Mononuclear cell (primary cell): ENCODE measurements at regions not wholly inside any gene's neighbourhood (a gene's known extent, or its start where the extent isn't known, plus 50 kb on each side); places are given as distances from the start of the nearest gene placed in this dataset.
"Not testable (repeated sequence)": the region's sequence is repeated elsewhere in the genome, so short reads cannot be mapped to it uniquely, and the experiment has no call there.

Source experiments
- H3K27me3 ChIP-seq: 2 replicates; pipeline ENCODE4 v1.6.0; 2011; ENCODE audit warnings: low read length, control low read depth; ENCODE audit not compliant: insufficient read depth
- H3K4me1 ChIP-seq: 2 replicates; pipeline ENCODE4 v1.5.1; 2011; ENCODE audit warnings: mild to moderate bottlenecking, low read length, control low read depth; ENCODE audit not compliant: insufficient read depth
- H3K4me3 ChIP-seq: 2 replicates; pipeline ENCODE4 v1.5.1; 2011; ENCODE audit warnings: mild to moderate bottlenecking, low read length, moderate library complexity
- H3K9me3 ChIP-seq: 2 replicates; pipeline ENCODE4 v1.5.1; 2011; ENCODE audit warnings: low read depth, mild to moderate bottlenecking, control low read depth, low read length

- not testable (repeated sequence) for H3K4me3 ChIP-seq, H3K4me1 ChIP-seq, H3K27me3 ChIP-seq, H3K9me3 ChIP-seq
Observed at GRCh38 chr5:163934990-163935389, 429.6 kb downstream of the MAT2B start.

GRCh38 chr5:163938595-163938994 is 433.2 kb downstream of the MAT2B start:
- Histone ChIP-seq H3K9me3 (no peaks in the 10 kb centered on the region), H3K4me1 (peaks cover 11% of the 10 kb centered on the region), H3K27me3 (no peaks in the 10 kb centered on the region), H3K4me3 (no peak overlapping the region)

GRCh38 chr5:163941079-163941478 is 435.7 kb downstream of the MAT2B start:
- no peaks in the 10 kb centered on the region for H3K9me3 ChIP-seq
- H3K4me3 ChIP-seq, result no peak overlapping the region
- no peaks in the 10 kb centered on the region for H3K27me3 ChIP-seq
- H3K4me1 ChIP-seq, result peaks cover 14% of the 10 kb centered on the region

GRCh38 chr5:163943546-163943945 is 438.1 kb downstream of the MAT2B start:
- H3K4me3 ChIP-seq, result no peak overlapping the region
- peaks cover 29% of the 10 kb centered on the region for H3K4me1 ChIP-seq
- no peaks in the 10 kb centered on the region for H3K27me3 ChIP-seq
- H3K9me3 ChIP-seq, result no peaks in the 10 kb centered on the region

GRCh38 chr5:163944738-163945137 is 439.3 kb downstream of the MAT2B start:
- no peak overlapping the region for H3K4me3 ChIP-seq
- H3K27me3 ChIP-seq, result no peaks in the 10 kb centered on the region
- no peaks in the 10 kb centered on the region for H3K9me3 ChIP-seq
- H3K4me1 ChIP-seq, result peaks cover 27% of the 10 kb centered on the region

- H3K4me3 ChIP-seq, result no peak overlapping the region
- H3K27me3 ChIP-seq, result no peaks in the 10 kb centered on the region
- peaks cover 23% of the 10 kb centered on the region for H3K4me1 ChIP-seq
- H3K9me3 ChIP-seq, result no peaks in the 10 kb centered on the region
Observed at GRCh38 chr5:163947848-163948666, 442.6 kb downstream of the MAT2B start.

GRCh38 chr5:163950248-163950647 is 444.8 kb downstream of the MAT2B start:
- Histone ChIP-seq H3K4me3 (no peak overlapping the region), H3K4me1 (peaks cover 17% of the 10 kb centered on the region), H3K9me3 (no peaks in the 10 kb centered on the region), H3K27me3 (no peaks in the 10 kb centered on the region)

GRCh38 chr5:163951069-163951468 is 445.6 kb downstream of the MAT2B start:
- Histone ChIP-seq H3K9me3 (no peaks in the 10 kb centered on the region), H3K4me3 (no peak overlapping the region), H3K4me1 (peaks cover 17% of the 10 kb centered on the region), H3K27me3 (no peaks in the 10 kb centered on the region)

- Histone ChIP-seq H3K9me3 (no peaks in the 10 kb centered on the region), H3K4me3 (no peak overlapping the region), H3K27me3 (no peaks in the 10 kb centered on the region), H3K4me1 (no peaks in the 10 kb centered on the region)
Observed at GRCh38 chr5:163953901-163954300, 448.5 kb downstream of the MAT2B start.

GRCh38 chr5:163961230-163961629 is 455.8 kb downstream of the MAT2B start:
- H3K4me3 ChIP-seq, H3K27me3 ChIP-seq: not testable (repeated sequence)
- peaks cover 11% of the 10 kb centered on the region for H3K4me1 ChIP-seq

GRCh38 chr5:163963881-163964280 is 458.5 kb downstream of the MAT2B start:
- Histone ChIP-seq H3K27me3 (no peaks in the 10 kb centered on the region), H3K9me3 (no peaks in the 10 kb centered on the region), H3K4me1 (peaks cover 11% of the 10 kb centered on the region), H3K4me3 (no peak overlapping the region)

More at GRCh38 chr5:163961230-163961629, 455.8 kb downstream of the MAT2B start:
- not testable (repeated sequence) for H3K9me3 ChIP-seq

- H3K4me3 ChIP-seq, result no peak overlapping the region
- no peaks in the 10 kb centered on the region for H3K27me3 ChIP-seq
- H3K4me1 ChIP-seq, result peaks cover 16% of the 10 kb centered on the region
- H3K9me3 ChIP-seq, result no peaks in the 10 kb centered on the region
Observed at GRCh38 chr5:163964671-163965070, 459.3 kb downstream of the MAT2B start.

GRCh38 chr5:163967268-163967667 is 461.8 kb downstream of the MAT2B start:
- Histone ChIP-seq H3K9me3 (no peaks in the 10 kb centered on the region), H3K27me3 (no peaks in the 10 kb centered on the region), H3K4me3 (no peak overlapping the region), H3K4me1 (peaks cover 16% of the 10 kb centered on the region)

- no peaks in the 10 kb centered on the region for H3K9me3 ChIP-seq
- H3K4me1 ChIP-seq, result peaks cover 13% of the 10 kb centered on the region
- H3K27me3 ChIP-seq, result no peaks in the 10 kb centered on the region
- no peak overlapping the region for H3K4me3 ChIP-seq
Observed at GRCh38 chr5:163968651-163969050, 463.2 kb downstream of the MAT2B start.

GRCh38 chr5:163976696-163977095 is 471.3 kb downstream of the MAT2B start:
- no peak overlapping the region for H3K4me3 ChIP-seq
- no peaks in the 10 kb centered on the region for H3K4me1 ChIP-seq
- H3K27me3 ChIP-seq, result no peaks in the 10 kb centered on the region
- no peaks in the 10 kb centered on the region for H3K9me3 ChIP-seq

- Histone ChIP-seq H3K27me3 (no peaks in the 10 kb centered on the region), H3K9me3 (no peaks in the 10 kb centered on the region), H3K4me3 (no peak overlapping the region), H3K4me1 (no peaks in the 10 kb centered on the region)
Observed at GRCh38 chr5:163978897-163979296, 473.5 kb downstream of the MAT2B start.
